Smooth muscle cell (in vitro differentiated cells): ENCODE measurements at regions not wholly inside any gene's neighbourhood (a gene's known extent, or its start where the extent isn't known, plus 50 kb on each side); places are given as distances from the start of the nearest gene placed in this dataset.

ENCODE experiments used
- DNase-seq: peaks from one replicate; lab custom pipeline; 2025; ENCODE audit not compliant: unreplicated experiment; lab: John Stamatoyannopoulos, UW
- H2AFZ ChIP-seq: fragments of 200-600 bp; sonication (generic); 2 replicates; pipeline ENCODE4 v1.6.0; 2016; ENCODE audit warnings: antibody characterized with exemption, low read depth, mild to moderate bottlenecking
- H3F3A ChIP-seq: fragments of 200-600 bp; sonication (generic); 2 replicates; pipeline ENCODE4 v1.6.0; 2017; ENCODE audit warnings: antibody characterized with exemption, low read depth
- H3K27ac ChIP-seq: fragments of 200-600 bp; sonication (generic); 2 replicates; pipeline ENCODE4 v1.5.1; 2016; ENCODE audit warnings: low read depth, mild to moderate bottlenecking
- H3K27me3 ChIP-seq: fragments of 200-600 bp; sonication (generic); 2 replicates; pipeline ENCODE4 v1.6.1; 2016; ENCODE audit warnings: low read depth, mild to moderate bottlenecking
- H3K36me3 ChIP-seq: fragments of 200-600 bp; sonication (generic); 2 replicates; pipeline ENCODE4 v1.5.1; 2016; ENCODE audit warnings: low read depth
- H3K4me1 ChIP-seq: fragments of 200-600 bp; sonication (generic); 2 replicates; pipeline ENCODE4 v1.5.1; 2016; ENCODE audit warnings: low read depth
- H3K4me2 ChIP-seq: fragments of 200-600 bp; sonication (generic); 2 replicates; pipeline ENCODE4 v1.6.0; 2016; ENCODE audit warnings: mild to moderate bottlenecking
- H3K4me3 ChIP-seq: fragments of 200-600 bp; sonication (generic); 2 replicates; pipeline ENCODE4 v1.5.1; 2016; ENCODE audit warnings: mild to moderate bottlenecking
- H3K79me2 ChIP-seq: fragments of 200-600 bp; sonication (generic); 2 replicates; pipeline ENCODE4 v1.6.0; 2016; ENCODE audit warnings: low read depth, mild to moderate bottlenecking
- H3K9ac ChIP-seq: fragments of 200-600 bp; sonication (generic); 2 replicates; pipeline ENCODE4 v1.6.0; 2016; ENCODE audit warnings: low read depth
- H3K9me3 ChIP-seq: fragments of 200-600 bp; sonication (generic); replicated peaks from 2 replicates; pipeline ENCODE4 v1.5.1; 2016; ENCODE audit warnings: low read depth
- H4K20me1 ChIP-seq: fragments of 200-600 bp; sonication (generic); 2 replicates; pipeline ENCODE4 v1.6.0; 2016; ENCODE audit warnings: low read depth
- WGBS: methylation state at CpG from one replicate; pipeline ENCODE4 v1.1.7; 2016; ENCODE audit warnings: low lambda C conversion rate; 5-methylcytosine and 5-hydroxymethylcytosine counted together
- TF ChIP-seq, protein P1 (sequence below): fragments of 200-600 bp; sonication (generic); IDR thresholded peaks from 2 replicates; pipeline ENCODE4 v1.5.1; 2017; ENCODE audit warnings: borderline replicate concordance, mild to moderate bottlenecking, antibody characterized with exemption; ENCODE audit not compliant: insufficient read depth, poor library complexity, severe bottlenecking

DNA sequence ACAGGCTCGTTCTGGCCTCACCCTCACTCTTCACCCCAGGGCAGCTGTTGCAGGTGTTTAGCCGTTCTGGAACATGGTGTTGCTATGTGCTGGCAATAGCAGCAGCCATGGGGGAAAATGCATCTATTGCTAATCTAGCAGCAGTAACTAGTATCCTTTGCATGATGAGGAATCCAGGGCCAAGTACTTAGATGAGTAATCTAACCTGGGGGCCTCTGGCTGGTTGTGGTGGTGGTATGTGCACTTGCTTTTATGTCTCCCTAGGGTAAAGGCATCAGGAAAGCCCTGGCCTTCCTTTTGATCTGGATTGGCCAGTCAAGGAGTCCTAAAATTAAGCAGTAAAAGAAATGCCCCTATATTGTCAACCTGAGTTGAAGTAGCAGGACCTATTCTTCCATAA is 594.5 kb upstream of the MAP3K7 start:
- no peak overlapping the region for H3K4me3 ChIP-seq
- no peaks in the 10 kb centered on the region for H3K4me1 ChIP-seq
- H3K4me2 ChIP-seq: no peak overlapping the region
- no peaks in the 10 kb centered on the region for H3F3A ChIP-seq
- TF ChIP-seq, protein P1, sequence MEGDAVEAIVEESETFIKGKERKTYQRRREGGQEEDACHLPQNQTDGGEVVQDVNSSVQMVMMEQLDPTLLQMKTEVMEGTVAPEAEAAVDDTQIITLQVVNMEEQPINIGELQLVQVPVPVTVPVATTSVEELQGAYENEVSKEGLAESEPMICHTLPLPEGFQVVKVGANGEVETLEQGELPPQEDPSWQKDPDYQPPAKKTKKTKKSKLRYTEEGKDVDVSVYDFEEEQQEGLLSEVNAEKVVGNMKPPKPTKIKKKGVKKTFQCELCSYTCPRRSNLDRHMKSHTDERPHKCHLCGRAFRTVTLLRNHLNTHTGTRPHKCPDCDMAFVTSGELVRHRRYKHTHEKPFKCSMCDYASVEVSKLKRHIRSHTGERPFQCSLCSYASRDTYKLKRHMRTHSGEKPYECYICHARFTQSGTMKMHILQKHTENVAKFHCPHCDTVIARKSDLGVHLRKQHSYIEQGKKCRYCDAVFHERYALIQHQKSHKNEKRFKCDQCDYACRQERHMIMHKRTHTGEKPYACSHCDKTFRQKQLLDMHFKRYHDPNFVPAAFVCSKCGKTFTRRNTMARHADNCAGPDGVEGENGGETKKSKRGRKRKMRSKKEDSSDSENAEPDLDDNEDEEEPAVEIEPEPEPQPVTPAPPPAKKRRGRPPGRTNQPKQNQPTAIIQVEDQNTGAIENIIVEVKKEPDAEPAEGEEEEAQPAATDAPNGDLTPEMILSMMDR: no peak
- WGBS: 54% methylated on average over 2 of the region's 2 CpGs
- peaks cover 3% of the 10 kb centered on the region for H3K27me3 ChIP-seq
- H4K20me1 ChIP-seq: no peaks in the 10 kb centered on the region
- no peak overlapping the region for H3K27ac ChIP-seq
- no peak for DNase-seq
- no peaks in the 10 kb centered on the region for H3K79me2 ChIP-seq
- H2AFZ ChIP-seq: no peak overlapping the region
- no peaks in the 10 kb centered on the region for H3K36me3 ChIP-seq
- no peak overlapping the region for H3K9ac ChIP-seq
- no peaks in the 10 kb centered on the region for H3K9me3 ChIP-seq

GRCh38 chr6:91173651-91174050 is 586.8 kb upstream of the MAP3K7 start:
- TF ChIP-seq, protein P1: no peak
- Histone ChIP-seq H3K4me3 (no peak overlapping the region), H4K20me1 (no peaks in the 10 kb centered on the region), H2AFZ (no peak overlapping the region), H3F3A (no peaks in the 10 kb centered on the region), H3K27me3 (peaks cover 4% of the 10 kb centered on the region), H3K36me3 (no peaks in the 10 kb centered on the region), H3K4me1 (peaks cover 16% of the 10 kb centered on the region), H3K4me2 (no peak overlapping the region), H3K9ac (no peak overlapping the region), H3K27ac (no peak overlapping the region), H3K9me3 (no peaks in the 10 kb centered on the region), H3K79me2 (no peaks in the 10 kb centered on the region)
- no peak for DNase-seq
- 68% methylated on average over 3 of the region's 3 CpGs for WGBS

DNA sequence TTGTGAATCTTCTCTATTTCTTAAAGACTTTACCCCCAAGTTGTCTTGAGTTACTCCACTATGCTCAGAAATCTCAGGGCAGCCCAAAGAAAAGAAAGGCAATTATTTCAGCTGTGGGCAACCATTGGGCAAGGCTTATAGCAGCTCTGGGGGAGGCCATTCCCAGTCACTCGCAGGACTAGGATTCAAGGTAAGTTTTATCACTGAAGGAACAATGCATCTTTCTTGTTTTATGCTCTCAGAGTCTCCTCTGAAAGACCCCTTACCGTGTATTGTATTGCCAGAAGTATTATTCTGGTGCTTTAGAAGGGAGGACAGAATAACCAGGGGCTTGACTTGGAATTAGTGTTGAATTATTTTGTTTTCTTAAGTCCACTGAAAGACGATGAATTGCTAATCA is 586.3 kb upstream of the MAP3K7 start:
- H3K36me3 ChIP-seq: no peaks in the 10 kb centered on the region
- H2AFZ ChIP-seq: no peak overlapping the region

More for the DNA sequence above, 586.3 kb upstream of the MAP3K7 start:
- WGBS: 80% methylated on average over 3 of the region's 3 CpGs
- TF ChIP-seq, protein P1: no peak
- peaks cover 16% of the 10 kb centered on the region for H3K4me1 ChIP-seq
- H4K20me1 ChIP-seq: no peaks in the 10 kb centered on the region
- no peak overlapping the region for H3K4me2 ChIP-seq
- H3K27ac ChIP-seq: no peak overlapping the region
- H3K4me3 ChIP-seq: no peak overlapping the region
- H3K9me3 ChIP-seq: no peaks in the 10 kb centered on the region
- H3K79me2 ChIP-seq: no peaks in the 10 kb centered on the region
- H3F3A ChIP-seq: no peaks in the 10 kb centered on the region
- DNase-seq: no peak
- H3K27me3 ChIP-seq: peaks cover 4% of the 10 kb centered on the region
- no peak overlapping the region for H3K9ac ChIP-seq
